GM23338 (cell line): ENCODE measurements at regions not wholly inside any gene's neighbourhood (a gene's known extent, or its start where the extent isn't known, plus 50 kb on each side); places are given as distances from the start of the nearest gene placed in this dataset.
"Not testable (repeated sequence)": the region's sequence is repeated elsewhere in the genome, so short reads cannot be mapped to it uniquely, and the experiment has no call there.

Experiments
- CREB1 ChIP-seq: fragments of 250-450 bp; sonication (Bioruptor Pico); IDR thresholded peaks from 2 replicates; pipeline ENCODE4 v1.5.0; 2020; ENCODE audit warnings: low read depth, mild to moderate bottlenecking, moderate library complexity
- EZH2 ChIP-seq: fragments of 200-600 bp; sonication (generic); IDR thresholded peaks from one replicate; pipeline ENCODE4 v1.8.0; 2017; ENCODE audit warnings: antibody characterized with exemption, mild to moderate bottlenecking, low read depth; ENCODE audit not compliant: unreplicated experiment
- EZH2phosphoT487 ChIP-seq: fragments of 200-600 bp; sonication (generic); IDR thresholded peaks from one replicate; pipeline ENCODE4 v1.8.1; 2018; ENCODE audit warnings: antibody characterized with exemption; ENCODE audit not compliant: unreplicated experiment
- NANOG ChIP-seq: IDR thresholded peaks from 2 replicates; pipeline ENCODE4 v1.6.1; 2016; ENCODE audit warnings: antibody characterized with exemption, borderline replicate concordance
- POLR2AphosphoS5 ChIP-seq: IDR thresholded peaks from 2 replicates; pipeline ENCODE4 v1.6.1; 2016; ENCODE audit warnings: antibody characterized with exemption, low read depth
- ZNF114 ChIP-seq: fragments of 250-450 bp; sonication (Bioruptor Pico); IDR thresholded peaks from 2 replicates; pipeline ENCODE4 v1.5.0; 2020; ENCODE audit warnings: mild to moderate bottlenecking, moderate library complexity
- TF ChIP-seq, protein P1 (sequence below), 2 experiments: fragments of 200-600 bp in 1 of 2; sonication (generic) in 1 of 2; conservative IDR thresholded peaks; 2 replicates each; pipeline versions ENCODE4 v1.5.1 to v1.6.1; 2016 to 2017; ENCODE audit warnings: antibody characterized with exemption in 2 of 2, low read depth in 2 of 2, mild to moderate bottlenecking in 2 of 2, moderate library complexity in 1 of 2
- TF ChIP-seq, protein P2 (sequence below): IDR thresholded peaks from one replicate; pipeline ENCODE4 v1.6.1; 2018; ENCODE audit warnings: antibody characterized with exemption; ENCODE audit not compliant: unreplicated experiment
- TF ChIP-seq, protein P3 (sequence below): IDR thresholded peaks from 2 replicates; pipeline ENCODE4 v1.6.1; 2016; ENCODE audit warnings: antibody characterized with exemption

DNA sequence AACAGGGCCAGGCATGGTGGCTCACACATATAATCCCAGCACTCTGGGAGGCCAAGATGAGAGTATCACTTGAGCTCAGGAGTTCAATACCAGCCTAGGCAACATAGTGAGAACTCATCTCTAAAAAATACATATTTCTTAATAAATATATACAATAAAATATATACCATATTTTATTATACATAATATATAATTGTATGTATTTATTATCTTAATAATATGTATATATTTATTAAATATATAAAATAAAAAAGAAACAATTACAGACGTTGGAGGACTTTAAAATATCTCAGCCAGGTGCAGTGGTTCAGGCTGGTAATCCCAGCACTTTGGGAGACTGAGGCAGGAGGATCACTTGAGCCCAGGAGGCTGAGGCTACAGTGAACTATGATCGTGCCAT, 106.1 kb downstream of the PPIAL4G start:
- TF ChIP-seq, protein P1, sequence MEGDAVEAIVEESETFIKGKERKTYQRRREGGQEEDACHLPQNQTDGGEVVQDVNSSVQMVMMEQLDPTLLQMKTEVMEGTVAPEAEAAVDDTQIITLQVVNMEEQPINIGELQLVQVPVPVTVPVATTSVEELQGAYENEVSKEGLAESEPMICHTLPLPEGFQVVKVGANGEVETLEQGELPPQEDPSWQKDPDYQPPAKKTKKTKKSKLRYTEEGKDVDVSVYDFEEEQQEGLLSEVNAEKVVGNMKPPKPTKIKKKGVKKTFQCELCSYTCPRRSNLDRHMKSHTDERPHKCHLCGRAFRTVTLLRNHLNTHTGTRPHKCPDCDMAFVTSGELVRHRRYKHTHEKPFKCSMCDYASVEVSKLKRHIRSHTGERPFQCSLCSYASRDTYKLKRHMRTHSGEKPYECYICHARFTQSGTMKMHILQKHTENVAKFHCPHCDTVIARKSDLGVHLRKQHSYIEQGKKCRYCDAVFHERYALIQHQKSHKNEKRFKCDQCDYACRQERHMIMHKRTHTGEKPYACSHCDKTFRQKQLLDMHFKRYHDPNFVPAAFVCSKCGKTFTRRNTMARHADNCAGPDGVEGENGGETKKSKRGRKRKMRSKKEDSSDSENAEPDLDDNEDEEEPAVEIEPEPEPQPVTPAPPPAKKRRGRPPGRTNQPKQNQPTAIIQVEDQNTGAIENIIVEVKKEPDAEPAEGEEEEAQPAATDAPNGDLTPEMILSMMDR (conservative IDR thresholded peaks at IDR 0.05; ENCODE audit: low read depth in 2 of 2): not testable (repeated sequence)
- not testable (repeated sequence) for TF ChIP-seq EZH2; CREB1 (CRISPR knock-in tag); NANOG; POLR2AphosphoS5; ZNF114 (CRISPR knock-in tag); EZH2phosphoT487
- TF ChIP-seq, protein P2, sequence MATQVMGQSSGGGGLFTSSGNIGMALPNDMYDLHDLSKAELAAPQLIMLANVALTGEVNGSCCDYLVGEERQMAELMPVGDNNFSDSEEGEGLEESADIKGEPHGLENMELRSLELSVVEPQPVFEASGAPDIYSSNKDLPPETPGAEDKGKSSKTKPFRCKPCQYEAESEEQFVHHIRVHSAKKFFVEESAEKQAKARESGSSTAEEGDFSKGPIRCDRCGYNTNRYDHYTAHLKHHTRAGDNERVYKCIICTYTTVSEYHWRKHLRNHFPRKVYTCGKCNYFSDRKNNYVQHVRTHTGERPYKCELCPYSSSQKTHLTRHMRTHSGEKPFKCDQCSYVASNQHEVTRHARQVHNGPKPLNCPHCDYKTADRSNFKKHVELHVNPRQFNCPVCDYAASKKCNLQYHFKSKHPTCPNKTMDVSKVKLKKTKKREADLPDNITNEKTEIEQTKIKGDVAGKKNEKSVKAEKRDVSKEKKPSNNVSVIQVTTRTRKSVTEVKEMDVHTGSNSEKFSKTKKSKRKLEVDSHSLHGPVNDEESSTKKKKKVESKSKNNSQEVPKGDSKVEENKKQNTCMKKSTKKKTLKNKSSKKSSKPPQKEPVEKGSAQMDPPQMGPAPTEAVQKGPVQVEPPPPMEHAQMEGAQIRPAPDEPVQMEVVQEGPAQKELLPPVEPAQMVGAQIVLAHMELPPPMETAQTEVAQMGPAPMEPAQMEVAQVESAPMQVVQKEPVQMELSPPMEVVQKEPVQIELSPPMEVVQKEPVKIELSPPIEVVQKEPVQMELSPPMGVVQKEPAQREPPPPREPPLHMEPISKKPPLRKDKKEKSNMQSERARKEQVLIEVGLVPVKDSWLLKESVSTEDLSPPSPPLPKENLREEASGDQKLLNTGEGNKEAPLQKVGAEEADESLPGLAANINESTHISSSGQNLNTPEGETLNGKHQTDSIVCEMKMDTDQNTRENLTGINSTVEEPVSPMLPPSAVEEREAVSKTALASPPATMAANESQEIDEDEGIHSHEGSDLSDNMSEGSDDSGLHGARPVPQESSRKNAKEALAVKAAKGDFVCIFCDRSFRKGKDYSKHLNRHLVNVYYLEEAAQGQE: not testable (repeated sequence)
- TF ChIP-seq, protein P3, sequence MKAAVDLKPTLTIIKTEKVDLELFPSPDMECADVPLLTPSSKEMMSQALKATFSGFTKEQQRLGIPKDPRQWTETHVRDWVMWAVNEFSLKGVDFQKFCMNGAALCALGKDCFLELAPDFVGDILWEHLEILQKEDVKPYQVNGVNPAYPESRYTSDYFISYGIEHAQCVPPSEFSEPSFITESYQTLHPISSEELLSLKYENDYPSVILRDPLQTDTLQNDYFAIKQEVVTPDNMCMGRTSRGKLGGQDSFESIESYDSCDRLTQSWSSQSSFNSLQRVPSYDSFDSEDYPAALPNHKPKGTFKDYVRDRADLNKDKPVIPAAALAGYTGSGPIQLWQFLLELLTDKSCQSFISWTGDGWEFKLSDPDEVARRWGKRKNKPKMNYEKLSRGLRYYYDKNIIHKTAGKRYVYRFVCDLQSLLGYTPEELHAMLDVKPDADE: not testable (repeated sequence)
